Neuron (in vitro differentiated cells): ENCODE measurements at regions not wholly inside any gene's neighbourhood (a gene's known extent, or its start where the extent isn't known, plus 50 kb on each side); places are given as distances from the start of the nearest gene placed in this dataset.

Experiments used
- H2AFZ ChIP-seq: one replicate; pipeline ENCODE4 v1.6.1; 2013; ENCODE audit warnings: low read depth, mild to moderate bottlenecking, inconsistent platforms, low read length, moderate library complexity
- H3K27me3 ChIP-seq: one replicate; pipeline ENCODE4 v1.6.1; 2013; ENCODE audit warnings: low read length; ENCODE audit not compliant: insufficient read depth
- H3K36me3 ChIP-seq: one replicate; pipeline ENCODE4 v1.6.1; 2013; ENCODE audit warnings: low read length; ENCODE audit not compliant: insufficient read depth
- H3K4me1 ChIP-seq: one replicate; pipeline ENCODE4 v1.6.1; 2013; ENCODE audit warnings: low read length; ENCODE audit not compliant: insufficient read depth
- H3K4me3 ChIP-seq: 2 replicates; pipeline ENCODE4 v1.5.1; 2013; ENCODE audit warnings: mild to moderate bottlenecking, low read length, moderate library complexity
- H3K9me3 ChIP-seq: one replicate; pipeline ENCODE4 v1.6.1; 2013; ENCODE audit warnings: low read length

DNA sequence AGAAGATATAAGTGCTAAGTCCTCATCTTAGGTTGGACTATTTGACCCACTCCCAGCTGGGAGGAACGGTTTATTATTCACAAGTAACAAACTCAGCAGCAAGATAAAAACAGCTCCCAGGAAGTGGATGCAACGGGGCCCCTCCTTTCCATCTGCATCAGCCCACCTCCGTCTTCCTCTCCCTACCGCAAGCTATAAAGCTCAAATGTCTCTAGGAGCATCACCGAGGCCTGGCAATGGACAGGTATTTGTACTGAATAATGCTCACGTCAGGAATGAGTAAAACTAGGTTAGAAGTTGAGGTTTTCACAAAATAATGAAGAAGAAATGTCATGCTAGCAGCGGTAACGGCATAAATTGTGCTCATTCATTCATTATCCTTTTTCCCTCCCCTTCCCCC is 408.7 kb upstream of the PSMD7 start:
- Histone ChIP-seq H3K4me1 (peaks cover 32% of the 10 kb centered on the region), H3K9me3 (no peaks in the 10 kb centered on the region), H2AFZ (no peak overlapping the region), H3K36me3 (no peaks in the 10 kb centered on the region), H3K4me3 (no peak overlapping the region), H3K27me3 (no peaks in the 10 kb centered on the region)

DNA sequence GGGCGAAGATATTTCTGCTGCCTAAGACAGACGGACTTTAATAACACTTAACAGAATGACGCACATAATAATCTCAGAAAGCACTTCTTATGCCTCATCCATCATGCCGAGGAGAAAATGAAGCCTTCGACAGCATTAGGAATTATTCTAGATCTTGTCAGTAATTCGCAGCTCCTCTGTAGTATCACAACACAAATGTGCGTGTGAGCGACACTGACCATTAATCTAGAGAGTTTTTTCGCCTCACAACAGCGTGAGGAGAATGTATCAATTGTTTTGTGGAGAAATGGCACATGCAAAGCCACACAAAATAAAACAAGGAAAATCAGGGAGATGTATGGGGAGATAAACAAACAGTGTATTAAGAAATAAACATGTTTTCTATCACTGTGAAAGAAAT is 410.2 kb upstream of the PSMD7 start:
- Histone ChIP-seq H3K4me1 (peaks cover 30% of the 10 kb centered on the region), H3K27me3 (no peaks in the 10 kb centered on the region), H3K4me3 (no peak overlapping the region), H3K9me3 (no peaks in the 10 kb centered on the region), H3K36me3 (no peaks in the 10 kb centered on the region), H2AFZ (no peak overlapping the region)

DNA sequence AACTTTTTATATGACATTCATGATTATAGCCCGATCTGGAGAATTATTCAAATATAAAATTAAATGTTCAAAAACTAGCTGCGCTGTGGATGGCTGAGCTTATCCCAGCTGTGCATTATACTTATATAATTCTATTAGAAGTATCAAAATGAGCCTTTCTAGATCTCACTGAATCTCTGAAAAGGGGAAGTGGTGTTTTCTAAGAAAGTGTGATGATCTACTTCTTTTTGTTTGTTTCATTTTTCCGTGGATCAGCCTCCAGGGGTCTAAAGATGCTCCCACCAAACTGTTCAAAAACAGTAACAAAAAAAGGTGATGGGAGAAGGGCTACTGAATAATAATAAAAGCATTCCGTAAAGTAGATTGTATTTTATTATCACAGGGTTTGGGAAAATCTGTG is 411.3 kb upstream of the PSMD7 start:
- H3K4me3 ChIP-seq = no peak overlapping the region
- H3K27me3 ChIP-seq = no peaks in the 10 kb centered on the region
- peaks cover 28% of the 10 kb centered on the region for H3K4me1 ChIP-seq

DNA sequence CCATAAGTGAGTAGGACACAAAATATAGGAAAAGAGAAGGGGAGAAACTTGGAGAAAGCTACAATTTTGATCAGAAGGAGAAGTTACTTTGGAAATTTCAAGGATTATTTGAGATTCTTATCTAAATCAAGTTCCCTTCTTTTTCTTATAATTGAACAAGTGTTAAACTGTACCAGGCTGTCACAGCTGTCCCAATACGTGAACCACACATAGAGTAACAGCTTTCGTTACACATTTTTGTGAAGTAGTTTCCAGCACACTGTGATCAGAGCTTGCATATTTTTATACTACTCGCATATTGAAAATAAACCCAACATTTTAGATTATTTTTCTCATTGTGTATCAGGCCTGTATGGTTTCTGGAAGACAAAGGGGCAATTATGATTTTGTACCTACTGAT is 412.8 kb upstream of the PSMD7 start:
- H3K4me3 ChIP-seq = no peak overlapping the region
- no peaks in the 10 kb centered on the region for H3K36me3 ChIP-seq
- no peaks in the 10 kb centered on the region for H3K27me3 ChIP-seq
- H3K9me3 ChIP-seq = no peaks in the 10 kb centered on the region
- H2AFZ ChIP-seq = no peak overlapping the region
- H3K4me1 ChIP-seq = peaks cover 29% of the 10 kb centered on the region

More for the DNA sequence above, 411.3 kb upstream of the PSMD7 start:
- no peak overlapping the region for H2AFZ ChIP-seq
- H3K9me3 ChIP-seq = no peaks in the 10 kb centered on the region
- H3K36me3 ChIP-seq = no peaks in the 10 kb centered on the region

DNA sequence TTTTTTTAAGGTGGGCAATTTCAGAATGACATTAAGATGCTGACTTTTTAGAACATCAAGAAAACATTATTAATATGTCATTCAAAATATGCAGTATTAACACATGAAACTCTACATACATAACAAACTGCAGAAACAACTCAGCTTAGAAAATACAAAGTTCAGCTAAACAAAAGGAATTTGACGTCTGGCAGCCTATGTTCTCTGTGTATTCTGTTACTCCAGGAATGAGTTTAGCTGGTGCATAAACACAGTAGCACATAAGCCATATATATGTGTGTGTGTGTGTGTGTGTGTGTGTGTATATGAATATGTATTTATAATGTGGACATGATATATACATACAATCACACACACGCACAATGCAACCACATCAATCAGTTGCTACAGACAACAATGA is 413.5 kb upstream of the PSMD7 start:
- Histone ChIP-seq H3K36me3 (no peaks in the 10 kb centered on the region), H2AFZ (no peak overlapping the region), H3K4me1 (peaks cover 34% of the 10 kb centered on the region), H3K27me3 (no peaks in the 10 kb centered on the region), H3K4me3 (no peak overlapping the region), H3K9me3 (no peaks in the 10 kb centered on the region)

DNA sequence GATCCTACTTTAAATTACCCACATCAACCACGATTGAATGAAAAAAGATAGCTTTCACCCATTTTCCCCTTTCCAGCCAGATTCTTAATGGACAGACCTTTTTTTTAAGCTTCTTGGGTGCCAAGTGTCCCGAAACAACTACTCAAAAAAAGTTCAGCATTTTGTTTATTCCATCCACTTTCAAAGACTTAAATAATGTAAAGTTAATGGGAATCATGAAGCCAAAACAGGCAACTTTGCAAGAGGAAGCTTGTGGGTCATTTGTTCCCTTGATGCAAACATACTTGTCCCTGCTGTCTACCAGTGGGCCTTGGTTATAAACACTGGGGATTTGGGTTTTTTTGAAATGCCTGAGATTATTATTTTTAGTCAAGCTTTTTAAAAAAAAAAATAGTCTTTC is 414.0 kb upstream of the PSMD7 start:
- H3K36me3 ChIP-seq = no peaks in the 10 kb centered on the region
- no peak overlapping the region for H2AFZ ChIP-seq
- no peaks in the 10 kb centered on the region for H3K27me3 ChIP-seq
- no peaks in the 10 kb centered on the region for H3K9me3 ChIP-seq
- peaks cover 36% of the 10 kb centered on the region for H3K4me1 ChIP-seq
- no peak overlapping the region for H3K4me3 ChIP-seq

DNA sequence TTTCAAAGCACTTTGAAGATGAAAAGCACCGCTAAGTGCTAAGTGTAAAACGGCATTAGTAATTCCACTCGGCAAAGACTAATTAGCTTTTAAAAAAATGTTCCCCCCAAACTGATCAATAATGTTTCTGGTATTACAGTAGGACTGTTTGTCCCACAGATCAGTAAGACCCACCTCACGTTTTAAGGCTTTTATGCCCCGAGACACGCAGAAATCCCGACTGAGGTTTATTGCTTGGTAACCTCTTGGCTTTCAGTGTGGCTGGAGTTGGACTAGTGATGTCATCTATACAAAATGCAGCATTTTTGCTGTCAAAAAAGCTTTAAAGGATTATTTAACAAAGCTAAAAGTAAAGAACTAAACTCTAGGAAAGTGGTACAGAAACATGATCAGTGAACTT is 414.6 kb upstream of the PSMD7 start:
- no peak overlapping the region for H2AFZ ChIP-seq
- no peaks in the 10 kb centered on the region for H3K27me3 ChIP-seq
- peaks cover 42% of the 10 kb centered on the region for H3K4me1 ChIP-seq
- no peaks in the 10 kb centered on the region for H3K36me3 ChIP-seq
- no peak overlapping the region for H3K4me3 ChIP-seq
- no peaks in the 10 kb centered on the region for H3K9me3 ChIP-seq

GRCh38 chr16:73879621-73880020 is 417.0 kb upstream of the PSMD7 start:
- Histone ChIP-seq H3K36me3 (no peaks in the 10 kb centered on the region), H3K9me3 (no peaks in the 10 kb centered on the region), H2AFZ (no peak overlapping the region), H3K27me3 (no peaks in the 10 kb centered on the region), H3K4me3 (no peak overlapping the region), H3K4me1 (peaks cover 43% of the 10 kb centered on the region)

GRCh38 chr16:73878611-73879010 is 418.0 kb upstream of the PSMD7 start:
- no peak overlapping the region for H2AFZ ChIP-seq
- no peaks in the 10 kb centered on the region for H3K36me3 ChIP-seq
- H3K4me1 ChIP-seq = peaks cover 43% of the 10 kb centered on the region
- H3K4me3 ChIP-seq = no peak overlapping the region
- no peaks in the 10 kb centered on the region for H3K9me3 ChIP-seq
- H3K27me3 ChIP-seq = no peaks in the 10 kb centered on the region

GRCh38 chr16:73877150-73877549 is 419.5 kb upstream of the PSMD7 start:
- H3K36me3 ChIP-seq = no peaks in the 10 kb centered on the region
- no peaks in the 10 kb centered on the region for H3K9me3 ChIP-seq
- no peak overlapping the region for H3K4me3 ChIP-seq
- peaks cover 43% of the 10 kb centered on the region for H3K4me1 ChIP-seq
- no peak overlapping the region for H2AFZ ChIP-seq
- no peaks in the 10 kb centered on the region for H3K27me3 ChIP-seq

- Histone ChIP-seq H3K36me3 (no peaks in the 10 kb centered on the region), H3K4me3 (no peak overlapping the region), H3K27me3 (no peaks in the 10 kb centered on the region), H2AFZ (no peak overlapping the region), H3K4me1 (peaks cover 38% of the 10 kb centered on the region), H3K9me3 (no peaks in the 10 kb centered on the region)
Measured at GRCh38 chr16:73875996-73876690, 420.5 kb upstream of the PSMD7 start.

GRCh38 chr16:73874324-73874723 is 422.3 kb upstream of the PSMD7 start:
- Histone ChIP-seq H3K36me3 (no peaks in the 10 kb centered on the region), H2AFZ (no peak overlapping the region), H3K4me1 (peaks cover 20% of the 10 kb centered on the region), H3K4me3 (no peak overlapping the region), H3K27me3 (no peaks in the 10 kb centered on the region), H3K9me3 (no peaks in the 10 kb centered on the region)

DNA sequence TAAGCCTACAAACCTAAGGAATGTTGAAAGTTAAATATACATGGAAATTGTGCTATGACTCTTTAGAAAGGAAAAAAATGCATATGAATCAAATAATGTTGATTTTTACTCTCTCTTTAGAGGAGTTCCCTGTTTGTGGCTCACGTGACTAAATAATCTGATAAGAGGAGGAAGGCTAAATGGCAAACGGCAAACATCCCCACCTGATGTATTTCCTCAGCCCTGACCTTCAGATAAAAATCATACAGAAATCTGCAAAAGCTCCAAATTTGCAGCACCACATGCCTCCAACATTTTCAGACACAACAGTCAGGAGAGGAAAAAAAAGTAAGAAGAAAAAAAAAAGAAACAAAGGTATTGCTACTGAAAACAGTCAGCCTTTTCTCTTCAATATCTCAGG is 423.0 kb upstream of the PSMD7 start:
- no peaks in the 10 kb centered on the region for H3K36me3 ChIP-seq
- H3K4me1 ChIP-seq = peaks cover 16% of the 10 kb centered on the region
- H2AFZ ChIP-seq = no peak overlapping the region
- no peaks in the 10 kb centered on the region for H3K9me3 ChIP-seq
- H3K27me3 ChIP-seq = no peaks in the 10 kb centered on the region
- no peak overlapping the region for H3K4me3 ChIP-seq

GRCh38 chr16:73872856-73873255 is 423.8 kb upstream of the PSMD7 start:
- Histone ChIP-seq H2AFZ (no peak overlapping the region), H3K4me1 (peaks cover 10% of the 10 kb centered on the region)

More at GRCh38 chr16:73872856-73873255, 423.8 kb upstream of the PSMD7 start:
- no peaks in the 10 kb centered on the region for H3K27me3 ChIP-seq
- no peaks in the 10 kb centered on the region for H3K36me3 ChIP-seq
- H3K9me3 ChIP-seq = no peaks in the 10 kb centered on the region
- no peak overlapping the region for H3K4me3 ChIP-seq
